DOHH2 (cell line): ENCODE measurements at regions not wholly inside any gene's neighbourhood (a gene's known extent, or its start where the extent isn't known, plus 50 kb on each side); places are given as distances from the start of the nearest gene placed in this dataset.

Experiments
- EZH2phosphoT487 ChIP-seq: fragments of 200-600 bp; sonication (generic); IDR thresholded peaks from 2 replicates; pipeline ENCODE4 v1.6.1; 2017; ENCODE audit warnings: borderline replicate concordance, mild to moderate bottlenecking, antibody characterized with exemption, low read length, moderate library complexity, mixed read lengths
- TF ChIP-seq, protein P1 (sequence below): fragments of 200-600 bp; sonication (generic); IDR thresholded peaks from one replicate; pipeline ENCODE4 v1.5.1; 2014; ENCODE audit warnings: antibody characterized with exemption, mild to moderate bottlenecking, low read depth, low read length; ENCODE audit not compliant: poor library complexity, severe bottlenecking

DNA sequence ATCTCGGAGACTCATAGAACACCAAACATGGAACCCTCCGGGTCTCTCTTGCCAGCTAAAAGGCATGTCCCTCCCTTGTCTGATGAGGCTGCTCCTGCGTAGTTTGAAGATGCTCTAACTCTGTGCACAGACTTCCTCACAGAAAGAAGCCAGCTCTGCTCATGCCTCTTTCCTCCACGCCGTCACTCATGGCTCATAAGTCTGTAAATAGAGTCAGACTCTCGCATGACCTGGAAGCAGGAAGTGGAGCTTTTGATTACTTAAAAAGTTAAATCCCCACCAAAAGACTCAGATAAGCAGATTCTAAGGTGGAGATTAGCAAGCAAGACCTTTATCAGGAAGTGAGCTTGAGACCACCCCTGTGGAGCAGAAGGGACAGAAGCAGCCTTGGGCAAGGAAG is 171.6 kb downstream of the TRIM33 start:
- TF ChIP-seq, protein P1, sequence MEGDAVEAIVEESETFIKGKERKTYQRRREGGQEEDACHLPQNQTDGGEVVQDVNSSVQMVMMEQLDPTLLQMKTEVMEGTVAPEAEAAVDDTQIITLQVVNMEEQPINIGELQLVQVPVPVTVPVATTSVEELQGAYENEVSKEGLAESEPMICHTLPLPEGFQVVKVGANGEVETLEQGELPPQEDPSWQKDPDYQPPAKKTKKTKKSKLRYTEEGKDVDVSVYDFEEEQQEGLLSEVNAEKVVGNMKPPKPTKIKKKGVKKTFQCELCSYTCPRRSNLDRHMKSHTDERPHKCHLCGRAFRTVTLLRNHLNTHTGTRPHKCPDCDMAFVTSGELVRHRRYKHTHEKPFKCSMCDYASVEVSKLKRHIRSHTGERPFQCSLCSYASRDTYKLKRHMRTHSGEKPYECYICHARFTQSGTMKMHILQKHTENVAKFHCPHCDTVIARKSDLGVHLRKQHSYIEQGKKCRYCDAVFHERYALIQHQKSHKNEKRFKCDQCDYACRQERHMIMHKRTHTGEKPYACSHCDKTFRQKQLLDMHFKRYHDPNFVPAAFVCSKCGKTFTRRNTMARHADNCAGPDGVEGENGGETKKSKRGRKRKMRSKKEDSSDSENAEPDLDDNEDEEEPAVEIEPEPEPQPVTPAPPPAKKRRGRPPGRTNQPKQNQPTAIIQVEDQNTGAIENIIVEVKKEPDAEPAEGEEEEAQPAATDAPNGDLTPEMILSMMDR: no peak
- TF ChIP-seq EZH2phosphoT487: no peak
